ENCODE measurements at regions not wholly inside any gene's neighbourhood (a gene's known extent, or its start where the extent isn't known, plus 50 kb on each side); places are given as distances from the start of the nearest gene placed in this dataset.

GRCh38 chrX:9135901-9136510 is 102.1 kb upstream of the FAM9B start:
- H4K91ac ChIP-seq (replicated peaks; ENCODE audit: insufficient read length, low read length), result no peak overlapping the region
- H3K27ac ChIP-seq (ENCODE audit: low read depth, low read length), result no peak overlapping the region
- H3K23me2 ChIP-seq (ENCODE audit: low read depth, low read length), result no peaks in the 10 kb centered on the region
- no peak overlapping the region for H3K4ac ChIP-seq (replicated peaks; ENCODE audit: insufficient read length, low read depth, low read length)
- peaks cover 0 to 4% (median 1%) of the 10 kb centered on the region in 4 experiments; a peak in 2 of 7 replicates for H3K4me1 ChIP-seq (replicated peaks in 1 of 4; ENCODE audit: control insufficient read depth in 3 of 4, insufficient read depth in 4 of 4, low read length in 3 of 4)
- H3K56ac ChIP-seq (replicated peaks; ENCODE audit: insufficient read length, low read depth, low read length), result no peak overlapping the region
- H3K4me3 ChIP-seq (ENCODE audit: extremely low read depth in 1 of 4, insufficient read depth in 2 of 4, low read depth in 3 of 4, low read length in 4 of 4), result no peak overlapping the region
- H2BK12ac ChIP-seq (ENCODE audit: low read depth, low read length), result no peak overlapping the region
- H3K36me3 ChIP-seq (ENCODE audit: control insufficient read depth in 2 of 4, insufficient read depth in 4 of 4, low read length in 3 of 4), result no peaks in the 10 kb centered on the region
- no peak overlapping the region for H2BK20ac ChIP-seq (ENCODE audit: low read length)
- no peak overlapping the region for H3K4me2 ChIP-seq (ENCODE audit: insufficient read depth in 1 of 2, low read depth in 2 of 2, low read length in 2 of 2)
- no peak overlapping the region for H3K9ac ChIP-seq (replicated peaks in 1 of 4; ENCODE audit: extremely low read depth in 1 of 4, low read depth in 3 of 4, low read length in 3 of 4)
- ChIA-PET POLR2A (ENCODE audit: partially characterized antibody) (no interaction called here), CTCF (ENCODE audit: partially characterized antibody) (no interaction called here)
- H2AK5ac ChIP-seq (ENCODE audit: low read depth, low read length), result no peak overlapping the region
- FAIRE-seq (no peak), DNase-seq (ENCODE audit: low read depth in 1 of 2, low spot score in 2 of 2) (no peak)
- H4K5ac ChIP-seq (ENCODE audit: insufficient read length, low read depth, low read length), result no peak overlapping the region
- H2BK120ac ChIP-seq (replicated peaks; ENCODE audit: low read depth, low read length), result no peak overlapping the region
- no peak overlapping the region for H2BK15ac ChIP-seq (ENCODE audit: low read length)
- H3K27me3 ChIP-seq (replicated peaks in 1 of 4; ENCODE audit: control insufficient read depth in 3 of 4, extremely low read depth in 1 of 4, insufficient read depth in 3 of 4, low read length in 3 of 4), result no peaks in the 10 kb centered on the region
- H3K14ac ChIP-seq (ENCODE audit: insufficient read length), result no peak overlapping the region
- H3K18ac ChIP-seq (ENCODE audit: extremely low read depth, low read length), result no peak overlapping the region
- H3K23ac ChIP-seq (ENCODE audit: insufficient read length), result no peak overlapping the region
- H2AFZ ChIP-seq (ENCODE audit: low read length), result no peak overlapping the region
- H2BK5ac ChIP-seq (ENCODE audit: low read depth, low read length), result no peak overlapping the region
- no peaks in the 10 kb centered on the region for H3K79me2 ChIP-seq (ENCODE audit: control insufficient read depth in 1 of 2, insufficient read depth in 2 of 2, low read length in 2 of 2)
- H4K20me1 ChIP-seq (replicated peaks in 1 of 2; ENCODE audit: control insufficient read depth in 1 of 2, insufficient read depth in 2 of 2, low read length in 2 of 2), result no peaks in the 10 kb centered on the region
- H4K8ac ChIP-seq (ENCODE audit: extremely low read depth, insufficient read depth, low read length), result no peak overlapping the region
- H3K9me3 ChIP-seq (ENCODE audit: insufficient read depth in 2 of 2, low read depth in 1 of 2, low read length in 1 of 2), result no peaks in the 10 kb centered on the region
- H3K79me1 ChIP-seq (ENCODE audit: low read depth, low read length), result no peaks in the 10 kb centered on the region
- WGBS, 2 experiments (ENCODE audit: extremely low coverage in 1 of 2, insufficient coverage in 1 of 2, insufficient read length in 1 of 2, insufficient replicate concordance in 2 of 2, low coverage in 1 of 2, low lambda C conversion rate in 2 of 2, missing lambda C conversion rate in 1 of 2), result 90% methylated on average over 6 of the region's 6 CpGs; no CpG with 5 or more reads in 1 of the 2 experiments
- TF ChIP-seq KDM5A (IDR thresholded peaks at IDR 0.05; ENCODE audit: low read length) (no peak), CTBP2 (IDR thresholded peaks at IDR 0.05; ENCODE audit: borderline replicate concordance, insufficient read depth, insufficient read length, low read length) (no peak), EZH2 (IDR thresholded peaks at IDR 0.05; ENCODE audit: low read depth, low read length, severe bottlenecking) (no peak), JUN (IDR thresholded peaks at IDR 0.05; ENCODE audit: low read depth, low read length) (no peak), HDAC2 (IDR thresholded peaks at IDR 0.05; ENCODE audit: borderline replicate concordance in 1 of 2, low read depth in 2 of 2, low read length in 2 of 2) (no peak), BCL11A (IDR thresholded peaks at IDR 0.05; ENCODE audit: low read depth in 2 of 2, low read length in 2 of 2) (no peak), POLR2A (IDR thresholded peaks at IDR 0.05; ENCODE audit: control extremely low read depth in 1 of 2, low read depth in 2 of 2, low read length in 2 of 2) (no peak), RNF2 (IDR thresholded peaks at IDR 0.05; ENCODE audit: borderline replicate concordance, low read depth, low read length, missing control alignments, poor library complexity, severe bottlenecking) (no peak), TAF1 (IDR thresholded peaks at IDR 0.05; ENCODE audit: low read depth, low read length) (no peak), YY1 (IDR thresholded peaks at IDR 0.05; ENCODE audit: low read depth, low read length) (no peak), EGR1 (IDR thresholded peaks at IDR 0.05; ENCODE audit: borderline replicate concordance, low read depth, low read length) (no peak), RBBP5 (IDR thresholded peaks at IDR 0.05; ENCODE audit: borderline replicate concordance, low read depth, low read length) (no peak)
- TF ChIP-seq, protein P1, sequence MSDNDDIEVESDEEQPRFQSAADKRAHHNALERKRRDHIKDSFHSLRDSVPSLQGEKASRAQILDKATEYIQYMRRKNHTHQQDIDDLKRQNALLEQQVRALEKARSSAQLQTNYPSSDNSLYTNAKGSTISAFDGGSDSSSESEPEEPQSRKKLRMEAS (IDR thresholded peaks at IDR 0.05), result no peak
